Breast epithelium (tissue), 3 donors: ENCODE measurements at regions not wholly inside any gene's neighbourhood (a gene's known extent, or its start where the extent isn't known, plus 50 kb on each side); places are given as distances from the start of the nearest gene placed in this dataset.

Source experiments
- POLR2A ChIP-seq: fragments of 450-650 bp; IDR thresholded peaks from one replicate; pipeline ENCODE4 v1.6.1; 2016; ENCODE audit warnings: antibody characterized with exemption, mild to moderate bottlenecking, moderate library complexity
- POLR2AphosphoS5 ChIP-seq, 3 donors: sonication (generic); formaldehyde crosslinking; IDR thresholded peaks; one replicate each; pipeline ENCODE4 v1.6.1; 2017; ENCODE audit warnings: antibody characterized with exemption in 3 of 3
- TF ChIP-seq, protein P1 (sequence below), 3 donors: fragments of 450-650 bp; IDR thresholded peaks; one replicate each; pipeline ENCODE4 v1.5.1; 2016 to 2017; ENCODE audit warnings: antibody characterized with exemption in 3 of 3, mild to moderate bottlenecking in 3 of 3, moderate library complexity in 3 of 3

DNA sequence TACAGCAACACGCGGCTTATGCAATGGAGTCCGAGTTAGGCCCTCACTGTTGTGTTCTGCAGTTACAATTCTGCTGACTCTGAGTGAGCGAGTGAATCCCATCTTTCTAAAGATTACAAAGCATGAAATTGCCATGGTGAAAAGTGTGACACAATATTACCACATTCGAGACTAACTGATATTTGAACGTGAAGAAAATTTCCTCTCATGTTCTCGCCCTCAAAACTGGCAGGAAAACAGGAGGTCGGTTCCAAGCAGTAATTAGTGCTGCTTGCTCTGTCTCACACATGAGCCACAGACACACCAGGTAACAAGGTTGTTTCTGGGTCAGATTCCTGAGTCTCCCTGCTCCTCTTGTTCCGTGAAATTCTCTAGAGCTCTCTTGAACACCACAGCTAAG lies 93.7 kb upstream of the RIOK3 start:
- TF ChIP-seq, protein P1, sequence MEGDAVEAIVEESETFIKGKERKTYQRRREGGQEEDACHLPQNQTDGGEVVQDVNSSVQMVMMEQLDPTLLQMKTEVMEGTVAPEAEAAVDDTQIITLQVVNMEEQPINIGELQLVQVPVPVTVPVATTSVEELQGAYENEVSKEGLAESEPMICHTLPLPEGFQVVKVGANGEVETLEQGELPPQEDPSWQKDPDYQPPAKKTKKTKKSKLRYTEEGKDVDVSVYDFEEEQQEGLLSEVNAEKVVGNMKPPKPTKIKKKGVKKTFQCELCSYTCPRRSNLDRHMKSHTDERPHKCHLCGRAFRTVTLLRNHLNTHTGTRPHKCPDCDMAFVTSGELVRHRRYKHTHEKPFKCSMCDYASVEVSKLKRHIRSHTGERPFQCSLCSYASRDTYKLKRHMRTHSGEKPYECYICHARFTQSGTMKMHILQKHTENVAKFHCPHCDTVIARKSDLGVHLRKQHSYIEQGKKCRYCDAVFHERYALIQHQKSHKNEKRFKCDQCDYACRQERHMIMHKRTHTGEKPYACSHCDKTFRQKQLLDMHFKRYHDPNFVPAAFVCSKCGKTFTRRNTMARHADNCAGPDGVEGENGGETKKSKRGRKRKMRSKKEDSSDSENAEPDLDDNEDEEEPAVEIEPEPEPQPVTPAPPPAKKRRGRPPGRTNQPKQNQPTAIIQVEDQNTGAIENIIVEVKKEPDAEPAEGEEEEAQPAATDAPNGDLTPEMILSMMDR (IDR thresholded peaks at IDR 0.05): no peak
- TF ChIP-seq POLR2AphosphoS5 (IDR thresholded peaks at IDR 0.05): no peak
- TF ChIP-seq POLR2A: no peak
